Neural progenitor cell (in vitro differentiated cells): ENCODE measurements at regions not wholly inside any gene's neighbourhood (a gene's known extent, or its start where the extent isn't known, plus 50 kb on each side); places are given as distances from the start of the nearest gene placed in this dataset.
"Not testable (repeated sequence)": the region's sequence is repeated elsewhere in the genome, so short reads cannot be mapped to it uniquely, and the experiment has no call there.

Source experiments
- DNase-seq: peaks from one replicate; pipeline ENCODE4 v3.0.0-alpha.2; 2016; ENCODE audit warnings: low spot score
- H2AFZ ChIP-seq: fragments of 200-600 bp; sonication (generic); replicated peaks from 2 replicates; pipeline ENCODE4 v1.6.1; 2016; ENCODE audit warnings: antibody characterized with exemption
- H3F3A ChIP-seq: fragments of 200-600 bp; sonication (generic); 2 replicates; pipeline ENCODE4 v1.6.1; 2016; ENCODE audit warnings: antibody characterized with exemption, low read depth
- H3K27ac ChIP-seq: fragments of 200-600 bp; sonication (generic); 2 replicates; pipeline ENCODE4 v1.5.1; 2016; ENCODE audit warnings: mild to moderate bottlenecking
- H3K27me3 ChIP-seq: fragments of 200-600 bp; sonication (generic); 2 replicates; pipeline ENCODE4 v1.6.1; 2016; ENCODE audit warnings: mild to moderate bottlenecking, moderate library complexity
- H3K36me3 ChIP-seq: fragments of 200-600 bp; sonication (generic); 2 replicates; pipeline ENCODE4 v1.5.1; 2016
- H3K4me1 ChIP-seq: fragments of 200-600 bp; sonication (generic); 2 replicates; pipeline ENCODE4 v1.6.1; 2016; ENCODE audit warnings: mixed run types
- H3K4me2 ChIP-seq: fragments of 200-600 bp; sonication (generic); 2 replicates; pipeline ENCODE4 v1.6.1; 2016
- H3K4me3 ChIP-seq: fragments of 200-600 bp; sonication (generic); 2 replicates; pipeline ENCODE4 v1.5.1; 2016
- H3K79me2 ChIP-seq: fragments of 200-600 bp; sonication (generic); 2 replicates; pipeline ENCODE4 v1.6.1; 2016; ENCODE audit warnings: low read depth
- H3K9ac ChIP-seq: fragments of 200-600 bp; sonication (generic); 2 replicates; pipeline ENCODE4 v1.6.1; 2016
- H3K9me3 ChIP-seq: fragments of 200-600 bp; sonication (generic); 2 replicates; pipeline ENCODE4 v1.5.1; 2016; ENCODE audit warnings: low read depth
- H4K20me1 ChIP-seq: fragments of 200-600 bp; sonication (generic); 2 replicates; pipeline ENCODE4 v1.6.1; 2016; ENCODE audit warnings: low read depth
- H3K27ac Mint-ChIP-seq: 3 replicates; pipeline ENCODE4 v1.8.0; 2021; ENCODE audit warnings: mixed read lengths
- H3K27me3 Mint-ChIP-seq: 2 replicates; pipeline ENCODE4 v1.8.0; 2022; ENCODE audit warnings: low read depth, mild to moderate bottlenecking, inconsistent platforms, moderate library complexity, mixed read lengths; ENCODE audit not compliant: insufficient read depth
- H3K36me3 Mint-ChIP-seq: 3 replicates; pipeline ENCODE4 v1.8.0; 2021; ENCODE audit warnings: mixed read lengths
- H3K4me1 Mint-ChIP-seq: 3 replicates; pipeline ENCODE4 v1.8.0; 2021; ENCODE audit warnings: mixed read lengths
- H3K4me3 Mint-ChIP-seq: 3 replicates; pipeline ENCODE4 v1.8.0; 2021; ENCODE audit warnings: mild to moderate bottlenecking, moderate library complexity, mixed read lengths
- H3K9me3 Mint-ChIP-seq: 3 replicates; pipeline ENCODE4 v1.8.0; 2020; ENCODE audit warnings: mixed read lengths
- EZH2 ChIP-seq: fragments of 200-600 bp; sonication (generic); IDR thresholded peaks from 2 replicates; pipeline ENCODE4 v1.6.1; 2017; ENCODE audit warnings: antibody characterized with exemption, mild to moderate bottlenecking, moderate library complexity
- EZH2phosphoT487 ChIP-seq: fragments of 200-600 bp; sonication (generic); IDR thresholded peaks from 2 replicates; pipeline ENCODE4 v1.6.1; 2017; ENCODE audit warnings: antibody characterized with exemption
- TF ChIP-seq, protein P1 (sequence below): fragments of 200-600 bp; sonication (generic); IDR thresholded peaks from 2 replicates; pipeline ENCODE4 v1.5.1; 2017; ENCODE audit warnings: antibody characterized with exemption, mild to moderate bottlenecking

DNA sequence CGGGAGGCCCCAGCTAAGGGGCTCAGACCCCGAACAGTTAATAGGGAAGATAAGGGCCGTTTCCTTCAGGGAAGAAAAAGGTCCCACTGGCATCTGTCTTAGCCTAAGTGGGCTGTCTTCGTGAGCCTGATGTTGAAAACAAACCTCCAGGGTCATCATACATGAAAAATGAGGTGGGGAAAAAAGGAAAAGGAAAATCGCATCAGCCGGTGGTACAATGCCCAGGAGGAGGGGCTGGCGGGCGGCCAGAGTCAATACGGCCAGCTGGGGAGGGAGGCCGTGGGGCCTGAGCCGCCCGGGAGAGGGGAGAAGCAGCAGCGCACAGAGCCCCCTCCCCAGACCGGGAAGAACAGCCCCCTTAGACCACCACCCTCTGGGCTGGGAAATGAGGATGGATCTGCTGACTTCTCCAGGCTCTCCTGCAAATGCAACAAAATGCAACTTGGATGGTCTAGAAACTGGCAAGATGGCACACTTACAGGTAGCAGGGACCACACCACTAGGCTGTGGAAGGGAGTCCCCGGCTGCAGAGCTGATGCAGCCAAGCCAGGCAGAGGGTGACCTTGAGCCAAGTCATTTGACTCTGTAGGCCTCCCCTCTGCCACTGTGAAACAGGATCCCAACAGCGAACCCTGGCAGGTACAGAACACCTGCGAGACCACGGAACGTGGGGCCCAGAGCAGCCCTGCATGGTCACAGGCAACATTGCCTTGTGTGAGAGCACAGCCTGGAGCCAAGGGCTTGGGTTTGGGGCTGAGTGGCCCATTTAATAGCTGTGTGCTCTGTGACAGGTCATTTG is 448.5 kb downstream of the SOX9 start:
- Histone ChIP-seq H3K79me2 (no peaks in the 10 kb centered on the region), H3K27me3 (no peaks in the 10 kb centered on the region), H3K4me2 (no peak overlapping the region), H3K9me3 (no peaks in the 10 kb centered on the region), H3F3A (no peaks in the 10 kb centered on the region), H4K20me1 (no peaks in the 10 kb centered on the region), H3K27ac (no peak overlapping the region), H2AFZ (no peak overlapping the region), H3K36me3 (no peaks in the 10 kb centered on the region), H3K4me1 (peaks cover 6% of the 10 kb centered on the region), H3K9ac (no peak overlapping the region), H3K4me3 (no peak overlapping the region)
- no peak for TF ChIP-seq EZH2
- TF ChIP-seq EZH2phosphoT487, result no peak
- TF ChIP-seq, protein P1, sequence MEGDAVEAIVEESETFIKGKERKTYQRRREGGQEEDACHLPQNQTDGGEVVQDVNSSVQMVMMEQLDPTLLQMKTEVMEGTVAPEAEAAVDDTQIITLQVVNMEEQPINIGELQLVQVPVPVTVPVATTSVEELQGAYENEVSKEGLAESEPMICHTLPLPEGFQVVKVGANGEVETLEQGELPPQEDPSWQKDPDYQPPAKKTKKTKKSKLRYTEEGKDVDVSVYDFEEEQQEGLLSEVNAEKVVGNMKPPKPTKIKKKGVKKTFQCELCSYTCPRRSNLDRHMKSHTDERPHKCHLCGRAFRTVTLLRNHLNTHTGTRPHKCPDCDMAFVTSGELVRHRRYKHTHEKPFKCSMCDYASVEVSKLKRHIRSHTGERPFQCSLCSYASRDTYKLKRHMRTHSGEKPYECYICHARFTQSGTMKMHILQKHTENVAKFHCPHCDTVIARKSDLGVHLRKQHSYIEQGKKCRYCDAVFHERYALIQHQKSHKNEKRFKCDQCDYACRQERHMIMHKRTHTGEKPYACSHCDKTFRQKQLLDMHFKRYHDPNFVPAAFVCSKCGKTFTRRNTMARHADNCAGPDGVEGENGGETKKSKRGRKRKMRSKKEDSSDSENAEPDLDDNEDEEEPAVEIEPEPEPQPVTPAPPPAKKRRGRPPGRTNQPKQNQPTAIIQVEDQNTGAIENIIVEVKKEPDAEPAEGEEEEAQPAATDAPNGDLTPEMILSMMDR, result no peak
- H3K4me1 Mint-ChIP-seq, result peaks cover 17% of the 10 kb centered on the region
- H3K9me3 Mint-ChIP-seq, result no peaks in the 10 kb centered on the region
- H3K36me3 Mint-ChIP-seq, result no peaks in the 10 kb centered on the region
- DNase-seq, result no peak
- no peak overlapping the region for H3K27ac Mint-ChIP-seq
- peaks cover 5% of the 10 kb centered on the region for H3K27me3 Mint-ChIP-seq
- H3K4me3 Mint-ChIP-seq, result no peak overlapping the region

DNA sequence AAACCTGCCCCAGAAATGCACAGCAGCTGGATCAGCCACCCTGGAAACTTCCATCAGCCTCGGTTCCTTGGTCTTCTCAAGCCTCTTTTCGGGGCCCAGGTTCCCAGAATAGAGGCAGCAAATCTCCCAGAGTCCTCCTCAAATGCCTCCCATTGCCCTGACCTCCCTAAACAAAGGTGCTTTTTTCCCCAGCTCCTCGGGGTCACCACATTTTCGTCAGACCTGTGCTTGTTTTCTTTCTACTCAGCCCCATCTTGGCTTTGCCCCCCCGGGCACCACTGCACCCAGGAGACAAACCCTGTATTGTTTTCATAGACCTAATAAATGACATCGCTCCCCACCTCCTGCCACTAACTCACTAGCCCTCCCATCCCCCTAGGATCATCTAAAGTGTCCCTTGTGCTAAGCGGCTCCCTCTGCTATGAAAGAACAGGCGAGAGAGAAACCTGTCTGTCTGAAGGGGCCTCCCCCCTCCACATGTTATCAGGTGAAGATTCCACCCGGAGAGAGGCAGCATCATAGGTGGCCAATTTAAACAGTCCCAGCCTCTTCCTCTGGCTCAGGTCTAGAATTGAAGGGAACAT is 451.1 kb downstream of the SOX9 start:
- no peak overlapping the region for H3K4me3 ChIP-seq
- no peak overlapping the region for H2AFZ ChIP-seq
- Mint-ChIP-seq H3K27ac (peak overlapping the region; percentile 14), H3K4me1 (peaks cover 43% of the 10 kb centered on the region), H3K4me3 (no peak overlapping the region), H3K27me3 (peaks cover 5% of the 10 kb centered on the region), H3K9me3 (no peaks in the 10 kb centered on the region), H3K36me3 (no peaks in the 10 kb centered on the region)
- H3K36me3 ChIP-seq, result no peaks in the 10 kb centered on the region
- peaks cover 29% of the 10 kb centered on the region for H3K4me1 ChIP-seq
- no peak for DNase-seq
- no peaks in the 10 kb centered on the region for H3K27me3 ChIP-seq
- no peak for TF ChIP-seq EZH2
- TF ChIP-seq, protein P1, result no peak
- TF ChIP-seq EZH2phosphoT487, result no peak
- H3K4me2 ChIP-seq, result peak overlapping the region; percentile 14
- no peak overlapping the region for H3K27ac ChIP-seq
- H3F3A ChIP-seq, result peaks cover 17% of the 10 kb centered on the region
- no peaks in the 10 kb centered on the region for H3K9me3 ChIP-seq
- no peak overlapping the region for H3K9ac ChIP-seq
- no peaks in the 10 kb centered on the region for H4K20me1 ChIP-seq
- H3K79me2 ChIP-seq, result no peaks in the 10 kb centered on the region

DNA sequence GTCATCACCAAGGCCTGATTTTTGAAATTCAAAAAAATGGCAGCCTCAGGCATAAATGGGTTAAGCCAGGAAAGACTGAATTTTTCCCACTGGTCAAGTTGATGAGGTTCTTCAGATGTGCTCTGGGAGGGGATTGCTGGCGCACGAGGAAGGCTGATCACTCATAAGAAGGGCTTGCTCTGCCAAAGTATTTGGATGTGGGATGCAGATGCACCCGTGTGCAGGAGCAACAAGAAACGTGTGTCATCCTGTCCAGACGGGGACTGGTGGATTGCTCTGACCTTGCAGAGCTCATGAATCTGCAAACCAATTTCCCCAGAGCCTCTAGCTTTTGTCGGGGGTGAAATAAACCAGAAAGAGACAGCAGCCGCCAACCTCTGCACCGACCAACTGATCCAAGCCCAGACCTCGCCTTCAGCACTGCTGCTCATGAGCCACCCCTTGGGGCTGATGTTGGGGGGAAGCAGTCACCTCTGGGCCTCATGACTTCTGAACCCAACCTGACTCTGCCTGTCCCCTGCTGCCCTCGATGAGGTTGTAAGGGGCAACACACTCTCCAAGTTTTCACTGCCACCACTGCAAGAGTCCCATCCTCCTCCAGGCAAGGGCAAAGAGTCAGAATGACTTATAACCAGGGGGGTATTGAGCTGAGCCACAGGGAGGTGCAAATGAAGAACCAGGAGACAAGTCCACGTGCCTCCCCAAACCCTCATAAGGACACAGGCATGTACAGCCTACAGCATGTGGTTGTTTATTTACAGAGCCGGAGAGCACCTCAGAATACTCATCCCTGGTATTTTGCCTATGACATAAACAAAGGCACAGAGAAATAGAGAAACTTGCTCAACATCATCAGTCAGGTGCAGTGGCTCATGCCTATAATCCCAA is 452.0 kb downstream of the SOX9 start:
- H3K4me2 ChIP-seq, result no peak overlapping the region
- H3K4me3 Mint-ChIP-seq, result no peak overlapping the region
- DNase-seq, result no peak
- no peak overlapping the region for H3K27ac ChIP-seq
- peaks cover 5% of the 10 kb centered on the region for H3K27me3 Mint-ChIP-seq
- no peaks in the 10 kb centered on the region for H3K27me3 ChIP-seq
- no peaks in the 10 kb centered on the region for H3K36me3 ChIP-seq
- peaks cover 45% of the 10 kb centered on the region for H3K4me1 Mint-ChIP-seq
- no peaks in the 10 kb centered on the region for H3K36me3 Mint-ChIP-seq
- TF ChIP-seq EZH2phosphoT487 (no peak), EZH2 (no peak)
- TF ChIP-seq, protein P1, result no peak
- no peak overlapping the region for H3K4me3 ChIP-seq
- H3K79me2 ChIP-seq, result no peaks in the 10 kb centered on the region
- H2AFZ ChIP-seq, result no peak overlapping the region
- no peak overlapping the region for H3K27ac Mint-ChIP-seq
- H3K9me3 ChIP-seq, result no peaks in the 10 kb centered on the region
- no peaks in the 10 kb centered on the region for H4K20me1 ChIP-seq
- peaks cover 37% of the 10 kb centered on the region for H3K4me1 ChIP-seq
- no peaks in the 10 kb centered on the region for H3K9me3 Mint-ChIP-seq
- H3K9ac ChIP-seq, result no peak overlapping the region
- peaks cover 20% of the 10 kb centered on the region for H3F3A ChIP-seq

DNA sequence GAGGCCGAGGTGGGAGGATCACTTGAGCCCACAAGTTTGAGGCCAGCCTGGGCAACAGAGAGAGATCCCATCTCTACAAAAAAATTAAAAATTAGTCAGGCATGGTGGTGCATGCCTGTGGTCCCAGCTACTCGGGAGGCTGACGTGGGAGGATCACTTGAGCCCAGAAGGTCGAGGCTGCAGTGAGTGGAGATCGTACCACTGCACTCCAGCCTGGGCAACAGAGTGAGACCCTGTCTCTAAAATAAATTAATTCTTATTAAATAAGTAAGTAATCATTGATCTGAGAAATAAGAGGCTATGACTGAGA is 452.6 kb downstream of the SOX9 start:
- H3K36me3 Mint-ChIP-seq, H3K79me2 ChIP-seq, H3K27ac Mint-ChIP-seq, DNase-seq, H3K4me3 Mint-ChIP-seq, H3K27me3 ChIP-seq, H3K36me3 ChIP-seq, H4K20me1 ChIP-seq, H3K27me3 Mint-ChIP-seq, H2AFZ ChIP-seq, H3K9me3 Mint-ChIP-seq, H3K9me3 ChIP-seq, H3K4me3 ChIP-seq, H3K27ac ChIP-seq, H3K9ac ChIP-seq, H3K4me2 ChIP-seq: not testable (repeated sequence)
- peaks cover 20% of the 10 kb centered on the region for H3F3A ChIP-seq
- H3K4me1 Mint-ChIP-seq, result peaks cover 41% of the 10 kb centered on the region
- peaks cover 37% of the 10 kb centered on the region for H3K4me1 ChIP-seq
